Neuronal stem cell (in vitro differentiated cells): ENCODE measurements at regions not wholly inside any gene's neighbourhood (a gene's known extent, or its start where the extent isn't known, plus 50 kb on each side); places are given as distances from the start of the nearest gene placed in this dataset.
A peak's percentile ranks its signal among the peaks of the same experiment; 100 is the strongest.

Source experiments
- DNase-seq: peaks from one replicate; pipeline ENCODE4 v3.0.0-alpha.2; 2013; ENCODE audit warnings: low spot score
- H2AFZ ChIP-seq: one replicate; pipeline ENCODE4 v1.6.1; 2013; ENCODE audit warnings: mild to moderate bottlenecking, low read length, inconsistent platforms
- H2AK5ac ChIP-seq: 2 replicates; pipeline ENCODE4 v1.6.1; 2013; ENCODE audit warnings: low read depth, mild to moderate bottlenecking, inconsistent platforms, low read length, moderate library complexity, mixed read lengths
- H2BK120ac ChIP-seq: 2 replicates; pipeline ENCODE4 v1.6.1; 2013; ENCODE audit warnings: low read depth, mild to moderate bottlenecking, inconsistent platforms, low read length, moderate library complexity, mixed read lengths
- H2BK12ac ChIP-seq: one replicate; pipeline ENCODE4 v1.6.1; 2013; ENCODE audit warnings: low read length, inconsistent platforms
- H2BK15ac ChIP-seq: 2 replicates; pipeline ENCODE4 v1.6.1; 2013; ENCODE audit warnings: mild to moderate bottlenecking, low read length, inconsistent platforms, mixed read lengths
- H2BK5ac ChIP-seq: one replicate; pipeline ENCODE4 v1.6.1; 2013; ENCODE audit warnings: inconsistent platforms, mild to moderate bottlenecking, low read length, moderate library complexity
- H3K14ac ChIP-seq: one replicate; pipeline ENCODE4 v1.6.1; 2013; ENCODE audit warnings: low read length, inconsistent platforms
- H3K18ac ChIP-seq: 2 replicates; pipeline ENCODE4 v1.6.1; 2013; ENCODE audit warnings: low read length, inconsistent platforms
- H3K23ac ChIP-seq: 2 replicates; pipeline ENCODE4 v1.6.1; 2013; ENCODE audit warnings: low read depth, mild to moderate bottlenecking, mixed read lengths, low read length, inconsistent platforms; ENCODE audit not compliant: poor library complexity
- H3K27ac ChIP-seq: replicated peaks from 3 replicates; pipeline ENCODE4 v1.5.1; 2013; ENCODE audit warnings: low read length, inconsistent platforms
- H3K27me3 ChIP-seq, 3 experiments: 2 replicates each; pipeline ENCODE4 v1.6.1; 2013; ENCODE audit warnings: low read length in 3 of 3, mild to moderate bottlenecking in 2 of 3, inconsistent platforms in 1 of 3, low read depth in 1 of 3, mixed read lengths in 1 of 3, moderate library complexity in 1 of 3; ENCODE audit not compliant: control insufficient read depth in 3 of 3, insufficient read depth in 3 of 3
- H3K36me3 ChIP-seq, 2 donors: replicated peaks in 1 of 2; 2 replicates each; pipeline ENCODE4 v1.6.1; 2013; ENCODE audit warnings: low read length in 2 of 2; ENCODE audit not compliant: control insufficient read depth in 2 of 2, insufficient read depth in 2 of 2
- H3K4ac ChIP-seq: 2 replicates; pipeline ENCODE4 v1.6.1; 2013; ENCODE audit warnings: inconsistent platforms, mild to moderate bottlenecking, low read length, moderate library complexity
- H3K4me1 ChIP-seq, 2 donors: 1 replicate in 1 of 2; 2 replicates in 1 of 2; pipeline ENCODE4 v1.6.1; 2013; ENCODE audit warnings: low read length in 2 of 2, low read depth in 1 of 2; ENCODE audit not compliant: control insufficient read depth in 2 of 2, insufficient read depth in 1 of 2
- H3K4me2 ChIP-seq: one replicate; pipeline ENCODE4 v1.6.1; 2013; ENCODE audit warnings: mild to moderate bottlenecking, low read length, inconsistent platforms; ENCODE audit not compliant: insufficient read depth, poor library complexity, severe bottlenecking
- H3K4me3 ChIP-seq, 2 donors: 2 replicates each; pipeline ENCODE4 v1.5.1; 2013; ENCODE audit warnings: low read length in 2 of 2, mild to moderate bottlenecking in 2 of 2, inconsistent platforms in 1 of 2, moderate library complexity in 1 of 2
- H3K79me1 ChIP-seq: one replicate; pipeline ENCODE4 v1.6.1; 2013; ENCODE audit warnings: low read depth, mild to moderate bottlenecking, inconsistent platforms, low read length, moderate library complexity
- H3K9ac ChIP-seq: one replicate; pipeline ENCODE4 v1.6.1; 2013; ENCODE audit warnings: mild to moderate bottlenecking, low read depth, low read length, inconsistent platforms; ENCODE audit not compliant: poor library complexity
- H3K9me3 ChIP-seq, 2 donors: replicated peaks in 1 of 2; 2 replicates each; pipeline versions ENCODE3 to v1.6.1; 2013; ENCODE audit warnings: low read length in 2 of 2, mild to moderate bottlenecking in 2 of 2, inconsistent platforms in 1 of 2, low read depth in 1 of 2, mixed read lengths in 1 of 2, moderate library complexity in 1 of 2; ENCODE audit not compliant: control insufficient read depth in 2 of 2, insufficient read depth in 1 of 2
- H4K8ac ChIP-seq: one replicate; pipeline ENCODE4 v1.6.1; 2013; ENCODE audit warnings: low read depth, mild to moderate bottlenecking, inconsistent platforms, low read length, moderate library complexity
- H4K91ac ChIP-seq: one replicate; pipeline ENCODE4 v1.6.1; 2013; ENCODE audit warnings: low read length, low read depth, mild to moderate bottlenecking, inconsistent platforms; ENCODE audit not compliant: poor library complexity
- WGBS, 2 donors: extraction: QIAGEN DNeasy Blood & Tissue Kit; methylation state at CpG; one replicate each; pipeline ENCODE4 v1.1.7; 2013; ENCODE audit warnings: missing lambda C conversion rate in 2 of 2, mixed read lengths in 1 of 2; ENCODE audit not compliant: insufficient read length in 2 of 2, insufficient replicate concordance in 1 of 2; ENCODE audit errors: extremely low coverage in 2 of 2; 5-methylcytosine and 5-hydroxymethylcytosine counted together

DNA sequence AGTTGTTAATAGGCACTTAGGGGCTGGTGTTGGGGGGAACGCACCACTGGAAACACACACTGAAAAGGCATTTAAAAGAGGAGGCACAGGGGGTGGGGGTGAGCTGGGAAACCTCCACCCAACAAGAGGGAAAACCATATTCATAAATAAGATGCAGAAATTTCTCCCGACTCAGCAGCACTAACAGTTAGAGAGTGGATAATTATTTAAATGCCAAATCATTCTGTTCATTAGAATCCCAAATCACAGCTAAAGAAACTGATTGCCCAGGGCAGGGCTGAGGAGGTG, 60.7 kb upstream of the FAM222A start:
- Histone ChIP-seq H3K27ac (no peak overlapping the region), H2BK12ac (no peak overlapping the region), H2BK120ac (no peak overlapping the region), H3K4me1 (peaks cover 0 to 2% of the 10 kb centered on the region in 2 donors), H4K8ac (no peak overlapping the region), H3K23ac (no peak overlapping the region), H4K91ac (no peak overlapping the region), H2BK5ac (no peak overlapping the region), H3K9ac (no peak overlapping the region), H3K18ac (no peak overlapping the region), H3K27me3 (peaks cover 0 to 60% (median 0%) of the 10 kb centered on the region in 3 experiments), H3K36me3 (no peaks in the 10 kb centered on the region), H2AFZ (no peak overlapping the region), H3K4ac (no peak overlapping the region), H3K4me3 (no peak overlapping the region), H3K9me3 (no peaks in the 10 kb centered on the region), H3K79me1 (no peaks in the 10 kb centered on the region), H3K4me2 (no peak overlapping the region), H2BK15ac (no peak overlapping the region), H3K14ac (no peak overlapping the region), H2AK5ac (no peak overlapping the region)
- WGBS, 2 donors = no CpG with 5 or more reads among the region's 2 CpGs
- no peak for DNase-seq

DNA sequence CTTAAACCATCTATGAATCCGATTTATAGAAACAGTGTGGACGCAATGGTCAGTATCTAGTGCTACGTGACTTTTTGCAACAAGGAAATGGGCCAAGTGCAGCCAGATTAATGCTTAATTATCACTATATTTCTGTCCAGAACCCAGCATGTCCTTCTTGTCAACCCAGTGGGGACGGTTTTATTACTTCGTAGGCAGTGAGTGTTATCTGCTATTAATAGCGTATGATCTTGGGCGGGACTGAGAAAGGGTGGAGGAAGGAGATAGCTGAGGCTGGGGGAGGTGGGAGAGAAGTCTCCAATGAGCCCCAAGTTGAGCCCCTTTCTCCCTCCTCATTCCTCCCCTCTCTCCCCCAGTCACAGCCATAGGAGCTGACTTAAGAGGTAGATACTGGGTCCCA, 59.7 kb upstream of the FAM222A start:
- Histone ChIP-seq H3K79me1 (no peaks in the 10 kb centered on the region), H3K4me2 (no peak overlapping the region), H3K4me1 (peaks cover 0 to 2% of the 10 kb centered on the region in 2 donors), H3K27me3 (peaks cover 0 to 52% (median 0%) of the 10 kb centered on the region in 3 experiments), H3K18ac (no peak overlapping the region), H2BK120ac (no peak overlapping the region), H3K27ac (no peak overlapping the region), H3K9ac (no peak overlapping the region), H3K14ac (no peak overlapping the region), H2BK15ac (peak overlapping the region; percentile 41), H4K8ac (no peak overlapping the region), H2BK5ac (no peak overlapping the region), H2BK12ac (no peak overlapping the region), H3K23ac (no peak overlapping the region), H4K91ac (no peak overlapping the region), H3K4ac (no peak overlapping the region), H3K9me3 (no peaks in the 10 kb centered on the region), H2AK5ac (no peak overlapping the region), H2AFZ (no peak overlapping the region), H3K36me3 (no peaks in the 10 kb centered on the region), H3K4me3 (no peak overlapping the region)
- DNase-seq = no peak
- no CpG with 5 or more reads among the region's 7 CpGs for WGBS, 2 donors

DNA sequence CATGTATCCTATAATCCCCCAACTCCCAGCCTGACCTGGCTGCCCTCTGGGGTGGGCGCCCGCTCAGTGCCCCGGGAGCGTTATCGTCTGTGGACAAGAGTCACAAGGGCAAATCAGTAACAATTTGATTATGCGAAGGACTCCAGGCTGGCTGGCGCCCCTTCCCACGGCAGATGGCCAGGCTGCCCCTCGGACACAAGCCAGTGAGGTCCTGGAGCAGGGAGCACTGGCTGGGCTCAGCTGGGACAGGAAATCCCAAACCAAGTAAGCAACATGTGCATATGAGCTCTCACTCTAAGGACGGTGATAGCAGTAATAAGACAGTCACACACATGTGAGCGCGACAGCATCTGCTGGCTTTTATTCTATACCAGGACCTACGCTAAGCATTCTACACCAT, 59.3 kb upstream of the FAM222A start:
- Histone ChIP-seq H3K36me3 (no peaks in the 10 kb centered on the region), H3K79me1 (no peaks in the 10 kb centered on the region), H3K14ac (no peak overlapping the region), H3K4me1 (peaks cover 0 to 2% of the 10 kb centered on the region in 2 donors), H4K8ac (no peak overlapping the region), H2BK5ac (no peak overlapping the region), H3K4me3 (no peak overlapping the region), H2BK12ac (no peak overlapping the region), H2BK15ac (peak overlapping the region; percentile 41), H2AK5ac (peak overlapping the region; percentile 31), H2AFZ (no peak overlapping the region), H2BK120ac (no peak overlapping the region), H3K23ac (no peak overlapping the region), H3K27ac (no peak overlapping the region), H4K91ac (no peak overlapping the region), H3K27me3 (peaks cover 0 to 52% (median 0%) of the 10 kb centered on the region in 3 experiments), H3K4ac (no peak overlapping the region), H3K9me3 (no peaks in the 10 kb centered on the region), H3K4me2 (no peak overlapping the region), H3K18ac (no peak overlapping the region), H3K9ac (no peak overlapping the region)
- no CpG with 5 or more reads among the region's 13 CpGs for WGBS, 2 donors
- no peak for DNase-seq

DNA sequence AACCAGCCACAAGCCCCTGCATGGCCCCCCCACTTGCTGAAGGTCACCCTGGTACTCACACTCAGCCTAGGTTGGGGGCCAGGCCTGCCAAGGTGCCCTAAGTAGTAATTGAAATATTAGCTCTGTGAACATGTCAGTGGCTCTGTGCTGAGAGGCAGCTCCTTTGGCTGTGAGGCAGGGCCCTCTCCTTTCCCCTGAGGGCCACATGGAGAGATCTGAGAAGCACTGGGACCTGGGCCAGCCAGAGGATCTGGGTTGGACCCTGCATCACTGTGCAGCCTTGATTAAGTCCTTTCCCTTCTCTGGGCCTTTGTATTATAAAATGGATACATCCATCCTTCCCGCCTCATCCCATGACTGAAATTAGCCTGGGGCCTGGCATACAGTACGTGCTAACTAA, 58.0 kb upstream of the FAM222A start:
- Histone ChIP-seq H2AK5ac (peak overlapping the region; percentile 78), H2AFZ (no peak overlapping the region), H2BK12ac (no peak overlapping the region), H3K4me1 (peaks cover 0 to 2% of the 10 kb centered on the region in 2 donors), H3K23ac (no peak overlapping the region), H3K27ac (no peak overlapping the region), H3K4me3 (no peak overlapping the region), H3K27me3 (peaks cover 0 to 50% (median 0%) of the 10 kb centered on the region in 3 experiments), H2BK15ac (peak overlapping the region; percentile 20), H3K9ac (no peak overlapping the region), H3K9me3 (no peaks in the 10 kb centered on the region), H3K36me3 (no peaks in the 10 kb centered on the region), H3K4ac (no peak overlapping the region), H3K79me1 (no peaks in the 10 kb centered on the region), H3K4me2 (no peak overlapping the region), H4K91ac (no peak overlapping the region), H2BK5ac (no peak overlapping the region), H2BK120ac (no peak overlapping the region), H4K8ac (no peak overlapping the region), H3K14ac (no peak overlapping the region), H3K18ac (no peak overlapping the region)
- DNase-seq = no peak
- no CpG with 5 or more reads among the region's 2 CpGs for WGBS, 2 donors
